SH-SY5Y (cell line): ENCODE measurements at regions not wholly inside any gene's neighbourhood (a gene's known extent, or its start where the extent isn't known, plus 50 kb on each side); places are given as distances from the start of the nearest gene placed in this dataset.

Experiments used
- GATA2 ChIP-seq: IDR thresholded peaks from 2 replicates; pipeline ENCODE4 v1.6.1; 2011; ENCODE audit warnings: mild to moderate bottlenecking, low read depth, low read length
- GATA3 ChIP-seq: IDR thresholded peaks from 2 replicates; pipeline ENCODE4 v1.6.1; 2011; ENCODE audit warnings: low read depth, mild to moderate bottlenecking, low read length, moderate library complexity

- TF ChIP-seq GATA2 (no peak), GATA3 (no peak)
Observed at GRCh38 chr9:73597771-73598170, 446.1 kb downstream of the ANXA1 start.
